SU-DHL-6 (cell line): ENCODE measurements at regions not wholly inside any gene's neighbourhood (a gene's known extent, or its start where the extent isn't known, plus 50 kb on each side); places are given as distances from the start of the nearest gene placed in this dataset.

ENCODE experiments used
- EZH2phosphoT487 ChIP-seq: fragments of 200-600 bp; sonication (generic), shearing (Covaris generic); conservative IDR thresholded peaks from 2 replicates; pipeline ENCODE4 v1.6.1; 2018; ENCODE audit warnings: mild to moderate bottlenecking, antibody characterized with exemption, low read length, moderate library complexity, mixed read lengths
- TF ChIP-seq, protein P1 (sequence below): fragments of 200-600 bp; sonication (generic); IDR thresholded peaks from one replicate; pipeline ENCODE4 v1.5.1; 2017; ENCODE audit warnings: antibody characterized with exemption, mild to moderate bottlenecking, low read length, moderate library complexity; ENCODE audit not compliant: insufficient read depth, poor library complexity, severe bottlenecking

DNA sequence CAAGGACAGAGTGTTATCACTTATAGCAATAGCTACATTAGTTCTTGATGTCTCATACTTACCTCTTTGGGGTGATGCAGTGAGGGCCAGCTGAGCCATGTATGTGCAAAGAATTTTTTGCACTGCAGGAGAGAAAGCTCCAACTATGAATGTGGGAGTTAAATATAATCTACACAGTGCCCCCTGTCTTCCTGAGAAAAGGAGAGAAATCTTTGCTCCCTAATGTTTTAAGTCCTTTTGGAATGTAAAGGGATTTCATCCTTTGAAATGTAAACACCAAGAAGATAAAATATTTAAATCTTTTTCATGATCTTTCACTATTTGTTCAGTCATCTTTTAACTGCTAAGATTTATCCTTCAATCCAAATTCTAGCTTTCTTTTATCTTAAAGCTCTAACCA is 822.1 kb downstream of the TENT5A start:
- TF ChIP-seq, protein P1, sequence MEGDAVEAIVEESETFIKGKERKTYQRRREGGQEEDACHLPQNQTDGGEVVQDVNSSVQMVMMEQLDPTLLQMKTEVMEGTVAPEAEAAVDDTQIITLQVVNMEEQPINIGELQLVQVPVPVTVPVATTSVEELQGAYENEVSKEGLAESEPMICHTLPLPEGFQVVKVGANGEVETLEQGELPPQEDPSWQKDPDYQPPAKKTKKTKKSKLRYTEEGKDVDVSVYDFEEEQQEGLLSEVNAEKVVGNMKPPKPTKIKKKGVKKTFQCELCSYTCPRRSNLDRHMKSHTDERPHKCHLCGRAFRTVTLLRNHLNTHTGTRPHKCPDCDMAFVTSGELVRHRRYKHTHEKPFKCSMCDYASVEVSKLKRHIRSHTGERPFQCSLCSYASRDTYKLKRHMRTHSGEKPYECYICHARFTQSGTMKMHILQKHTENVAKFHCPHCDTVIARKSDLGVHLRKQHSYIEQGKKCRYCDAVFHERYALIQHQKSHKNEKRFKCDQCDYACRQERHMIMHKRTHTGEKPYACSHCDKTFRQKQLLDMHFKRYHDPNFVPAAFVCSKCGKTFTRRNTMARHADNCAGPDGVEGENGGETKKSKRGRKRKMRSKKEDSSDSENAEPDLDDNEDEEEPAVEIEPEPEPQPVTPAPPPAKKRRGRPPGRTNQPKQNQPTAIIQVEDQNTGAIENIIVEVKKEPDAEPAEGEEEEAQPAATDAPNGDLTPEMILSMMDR, result no peak
- TF ChIP-seq EZH2phosphoT487, result no peak
